HG03469 (cell line): ENCODE measurements at regions not wholly inside any gene's neighbourhood (a gene's known extent, or its start where the extent isn't known, plus 50 kb on each side); places are given as distances from the start of the nearest gene placed in this dataset.
A peak's percentile ranks its signal among the peaks of the same experiment; 100 is the strongest.
"Not testable (repeated sequence)": the region's sequence is repeated elsewhere in the genome, so short reads cannot be mapped to it uniquely, and the experiment has no call there.

ENCODE experiments used
- ATAC-seq: cut with Tn5 transposase; IDR thresholded peaks from one replicate; pipeline ENCODE4 v1.9.1; 2021; ENCODE audit warnings: mild to moderate bottlenecking, moderate library complexity, moderate number of reproducible peaks; ENCODE audit not compliant: unreplicated experiment

DNA sequence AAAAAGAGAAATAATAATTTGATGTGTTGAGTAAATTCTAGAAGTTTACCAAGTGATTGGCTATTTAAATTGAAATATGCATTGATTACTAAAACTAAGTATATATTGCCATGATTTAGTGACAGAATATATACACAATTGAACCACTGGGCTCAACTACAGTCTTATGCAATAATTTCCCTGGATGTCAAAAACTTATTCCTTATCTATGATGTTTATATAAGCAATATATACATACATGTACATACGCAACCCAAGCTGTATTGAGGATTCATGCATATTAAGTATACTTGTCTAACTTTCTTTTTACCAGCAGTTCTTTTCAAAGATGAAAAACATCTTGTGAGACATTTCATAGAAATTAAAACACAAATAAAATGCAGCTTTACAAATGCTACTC is 165.8 kb downstream of the ZIC4 start:
- ATAC-seq: no peak

DNA sequence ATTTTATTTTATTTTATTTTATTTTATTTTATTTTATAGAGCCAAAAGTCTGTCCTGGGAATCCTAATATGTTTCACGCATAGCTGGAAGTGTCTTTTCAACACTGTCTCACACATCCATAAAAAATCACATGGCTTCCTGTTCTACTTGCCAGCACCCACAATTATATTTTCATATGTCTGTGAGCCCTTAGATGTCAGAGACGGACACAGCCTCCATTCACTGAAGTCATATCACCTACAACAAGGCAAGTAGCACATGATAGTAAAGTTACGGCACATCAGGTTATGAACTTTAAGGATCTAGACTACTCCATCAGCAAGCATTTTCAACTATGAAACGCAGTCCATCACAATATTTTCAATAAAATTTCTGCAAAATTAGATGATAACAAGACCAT is 168.4 kb downstream of the ZIC4 start:
- ATAC-seq: no peak

DNA sequence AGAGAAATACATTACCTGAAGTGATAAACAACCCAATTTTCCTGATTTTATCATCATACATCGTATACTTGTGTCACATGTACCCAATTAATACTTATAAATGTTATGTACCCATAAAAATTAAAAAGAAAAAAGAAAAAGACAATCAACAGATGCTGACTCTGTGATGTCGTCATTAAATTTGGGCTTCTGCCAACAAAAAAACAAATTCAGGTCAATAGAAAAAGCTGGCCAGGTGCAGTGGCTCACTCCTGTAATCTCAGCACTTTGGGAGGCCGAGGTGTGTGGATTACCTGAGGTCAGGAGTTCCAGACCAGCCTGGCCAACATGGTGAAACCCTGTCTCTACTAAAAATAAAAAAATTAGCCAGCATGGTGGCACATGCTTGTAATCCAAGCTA is 174.4 kb downstream of the ZIC4 start:
- not testable (repeated sequence) for ATAC-seq

DNA sequence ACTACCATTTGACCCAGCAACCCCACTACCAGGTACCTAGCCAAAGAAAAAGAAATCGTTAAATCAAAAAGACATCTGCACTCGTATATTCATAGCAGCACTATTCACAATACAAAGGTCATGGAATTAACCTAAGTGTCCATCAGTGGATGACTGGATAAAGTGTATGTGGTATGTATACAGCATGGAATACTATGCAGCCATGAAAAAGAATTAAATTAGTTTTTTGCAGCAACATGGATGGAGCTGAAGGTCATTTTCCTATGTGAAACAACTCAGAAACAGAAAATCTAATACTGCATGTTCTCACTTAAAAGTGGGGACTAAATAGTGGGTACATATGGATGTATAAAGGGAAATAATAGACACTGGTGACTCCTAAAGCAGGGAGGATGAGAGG is 175.2 kb downstream of the ZIC4 start:
- no peak for ATAC-seq

DNA sequence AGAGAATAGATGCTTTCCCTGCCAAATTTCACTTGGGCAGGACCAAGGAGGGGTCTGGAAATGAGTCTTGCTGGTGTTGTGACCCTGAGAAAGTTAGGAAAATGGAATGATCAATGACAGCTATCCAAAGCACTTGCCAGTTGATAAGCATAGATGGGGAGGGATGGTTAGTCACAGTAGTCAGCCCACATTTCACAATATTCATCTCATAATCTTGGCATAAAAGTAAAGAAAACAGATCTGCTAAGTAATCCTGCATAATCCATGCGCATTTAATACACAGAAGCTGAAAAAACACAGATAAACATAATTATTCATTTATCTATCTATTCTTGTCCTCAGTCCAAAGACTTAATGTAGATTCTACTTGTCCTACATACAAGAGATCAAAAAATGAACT is 184.1 kb downstream of the ZIC4 start:
- ATAC-seq: no peak

DNA sequence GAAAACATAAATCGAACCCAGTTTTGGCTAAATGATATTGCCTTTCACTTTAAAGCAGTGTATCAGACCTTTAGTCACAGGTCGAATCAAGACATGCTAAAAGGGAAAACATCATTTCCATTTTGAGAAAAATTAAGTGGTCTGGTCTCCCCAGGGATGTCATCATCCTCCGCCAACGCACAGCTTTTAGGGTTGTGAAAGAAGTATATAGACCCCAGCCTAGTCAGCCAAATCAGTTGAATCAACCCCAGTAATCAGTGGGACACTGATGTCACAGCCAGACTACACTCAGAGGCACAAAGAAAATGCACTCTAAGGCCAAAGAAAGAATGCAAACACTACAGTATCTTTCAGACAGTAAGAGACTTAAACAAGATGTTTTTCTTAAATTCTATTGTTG is 187.4 kb downstream of the ZIC4 start:
- ATAC-seq: no peak

DNA sequence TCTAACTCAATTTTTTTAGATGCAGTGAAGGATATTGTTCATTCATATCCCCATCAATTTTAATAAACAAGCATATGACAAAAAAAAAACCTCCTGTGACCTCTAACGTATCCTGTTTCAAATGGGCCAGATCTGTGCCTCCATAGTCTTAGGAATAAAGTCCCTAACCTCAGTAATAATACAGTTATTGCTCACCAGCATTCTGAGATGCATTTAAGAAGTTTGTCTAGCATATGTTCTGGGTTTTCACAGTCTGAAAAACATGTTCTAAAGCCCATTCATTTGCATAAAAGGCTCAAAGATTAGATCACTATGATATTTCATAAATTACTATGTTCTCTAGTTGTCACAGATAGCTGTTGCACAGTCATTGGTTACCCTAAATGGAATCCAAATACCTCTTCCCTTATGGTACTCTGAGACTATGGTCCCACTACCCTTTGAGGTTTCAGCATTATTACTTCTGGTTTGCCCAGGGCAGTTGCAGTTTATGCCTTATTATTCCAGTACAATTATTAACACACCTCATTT is 190.1 kb downstream of the ZIC4 start:
- ATAC-seq: peak; percentile 24

DNA sequence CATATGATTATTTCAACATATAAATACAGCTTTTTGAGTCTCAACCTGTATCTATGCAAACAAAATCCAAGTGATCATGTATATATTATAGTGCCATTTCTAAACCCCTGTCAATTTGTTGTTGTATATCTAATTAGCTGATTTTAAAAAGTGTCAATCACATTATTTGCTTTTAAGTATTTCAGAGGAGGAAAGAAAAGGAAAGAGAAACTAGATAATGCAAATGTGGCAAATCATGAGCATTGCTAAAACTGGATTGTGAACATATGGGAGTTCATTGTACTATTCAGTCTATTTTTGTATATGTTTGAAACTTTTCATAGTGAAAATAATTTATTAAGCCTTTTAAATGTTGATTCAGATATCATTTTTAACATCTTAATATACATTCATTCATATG is 190.7 kb downstream of the ZIC4 start:
- peak; percentile 46 for ATAC-seq

DNA sequence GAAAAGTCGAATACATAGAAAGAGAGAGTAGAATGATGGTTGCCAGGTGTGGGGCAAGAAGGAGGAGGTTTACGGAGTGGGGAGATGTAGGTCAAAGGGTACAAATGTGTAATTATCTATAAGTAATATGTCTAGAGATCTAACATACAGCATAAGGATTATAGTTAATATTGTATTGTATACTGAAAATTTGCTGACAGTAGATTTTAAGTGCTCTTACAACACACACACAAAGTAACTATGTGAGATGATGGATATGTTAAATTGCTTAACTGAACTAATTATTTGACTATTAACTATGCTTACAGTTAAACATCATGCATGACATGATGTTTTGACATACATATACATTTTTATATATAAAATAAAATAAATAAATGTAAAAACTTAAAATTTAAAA is 192.7 kb downstream of the ZIC4 start:
- no peak for ATAC-seq

DNA sequence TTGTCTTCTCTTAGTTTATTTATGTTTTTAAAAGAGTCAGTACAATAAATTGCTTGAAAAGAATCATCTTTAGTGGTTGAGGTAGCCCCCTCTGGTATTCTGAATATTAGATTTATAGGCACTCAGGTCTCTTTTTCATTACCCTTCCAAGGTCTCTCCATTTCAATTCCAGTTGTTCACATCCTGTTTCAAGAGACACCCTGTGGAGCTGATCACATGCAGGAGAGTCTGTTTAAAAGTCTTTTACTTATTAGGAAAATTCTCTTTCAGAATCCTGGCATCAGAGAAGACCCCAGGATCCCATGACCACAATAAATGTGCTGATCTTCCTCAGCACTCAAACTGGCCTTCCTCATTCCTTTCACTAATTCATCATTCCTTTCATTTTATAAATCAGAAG is 195.7 kb downstream of the ZIC4 start:
- no peak for ATAC-seq

DNA sequence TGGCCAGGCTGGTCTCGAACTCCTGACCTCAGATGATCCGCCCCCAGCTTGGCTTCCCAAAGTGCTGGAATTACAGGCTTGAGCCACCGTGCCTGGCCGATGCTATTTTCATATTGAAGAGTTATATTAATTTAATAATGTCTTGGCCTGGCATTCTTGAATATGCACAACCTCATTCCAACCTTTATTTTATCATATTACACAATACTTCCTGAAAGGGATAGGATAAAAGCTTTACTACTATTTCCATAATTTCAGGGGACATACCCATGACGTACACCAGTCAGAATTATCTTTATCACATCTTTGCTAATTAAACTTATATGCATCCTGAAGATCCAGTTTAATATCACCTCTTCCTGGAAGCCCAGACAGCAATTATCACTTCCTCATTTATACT is 205.3 kb downstream of the ZIC4 start:
- no peak for ATAC-seq

DNA sequence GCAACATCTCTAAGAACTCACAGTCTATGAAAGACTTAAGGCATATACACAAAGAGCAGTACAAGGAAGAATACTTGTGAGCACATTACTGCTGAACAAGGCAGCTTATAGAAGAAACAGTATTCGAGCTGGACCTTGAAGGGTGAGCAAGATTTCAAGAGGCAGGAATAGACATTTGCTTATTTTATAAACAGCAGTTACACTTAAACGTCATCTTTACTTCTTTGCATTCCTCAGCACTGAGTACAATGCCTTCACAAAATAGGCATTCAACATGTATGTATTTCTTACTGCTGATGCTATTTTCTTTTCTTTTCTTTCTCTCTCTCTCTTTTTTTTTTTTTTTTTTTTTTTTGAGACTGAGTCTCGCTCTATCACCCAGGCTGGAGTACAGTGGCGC is 205.8 kb downstream of the ZIC4 start:
- ATAC-seq: no peak

DNA sequence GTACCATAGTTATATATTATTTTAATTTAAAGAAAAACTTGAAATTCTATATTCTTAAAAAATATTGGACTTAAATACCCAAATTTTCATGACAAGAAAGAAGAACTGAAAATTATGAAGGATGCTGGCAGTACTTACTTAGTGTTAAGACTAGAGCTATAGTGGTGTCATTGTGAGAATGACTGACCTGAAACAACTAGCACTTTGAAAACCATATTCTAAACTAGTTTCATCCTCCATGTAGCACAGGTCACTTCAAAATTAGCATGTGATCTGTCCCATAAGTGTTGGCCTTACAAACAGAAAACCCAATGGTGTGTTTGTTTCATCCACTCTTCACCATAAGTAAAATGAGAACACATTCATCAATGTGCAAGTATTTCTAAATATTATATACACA is 208.6 kb downstream of the ZIC4 start:
- no peak for ATAC-seq

DNA sequence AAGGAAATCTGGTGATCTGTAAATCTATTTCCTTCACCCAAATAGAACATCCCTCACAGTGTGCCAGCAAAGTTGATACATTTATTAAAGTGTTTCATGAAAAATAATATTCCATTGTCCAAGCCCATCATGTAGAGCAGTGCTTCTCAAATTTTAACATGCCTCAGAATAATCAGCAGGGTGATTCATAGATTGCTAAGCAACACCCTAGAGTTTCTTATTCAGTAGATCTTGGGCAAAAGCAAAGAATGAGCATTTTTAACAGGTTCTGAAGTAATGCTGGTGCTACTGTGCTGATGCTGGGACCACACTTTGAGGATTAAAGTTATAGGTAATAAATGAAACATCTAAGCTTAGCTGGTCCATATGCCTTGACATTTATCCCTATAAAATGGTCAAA is 210.5 kb downstream of the ZIC4 start:
- ATAC-seq: no peak

DNA sequence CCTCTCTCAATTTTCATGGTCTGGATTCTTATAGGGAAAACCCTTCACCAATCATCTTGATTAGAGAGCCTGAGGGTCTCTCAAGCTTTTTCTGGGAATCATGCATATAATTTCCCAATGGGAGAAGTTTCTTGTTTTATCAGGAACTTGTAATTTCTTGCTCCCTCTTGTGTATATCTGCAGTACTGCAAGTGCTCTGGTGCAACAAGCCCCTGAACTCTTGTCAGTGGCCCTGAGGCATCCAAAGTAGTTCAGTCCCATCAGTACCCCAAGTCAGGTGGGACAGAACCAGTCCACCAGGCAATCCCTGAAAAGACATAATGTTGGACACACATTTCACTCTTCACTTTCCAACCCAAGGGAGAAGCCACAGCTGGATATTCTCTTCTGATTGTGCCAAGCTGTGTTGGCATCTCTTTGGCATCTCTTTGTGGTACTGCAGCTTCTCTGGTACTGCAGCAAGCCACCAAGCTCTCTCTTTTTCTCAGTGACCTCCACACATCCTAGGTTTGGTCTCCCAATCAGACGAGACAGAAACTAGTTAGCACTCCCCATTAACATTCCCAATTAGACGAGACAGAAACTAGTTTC is 214.5 kb downstream of the ZIC4 start:
- peak; percentile 61 for ATAC-seq

DNA sequence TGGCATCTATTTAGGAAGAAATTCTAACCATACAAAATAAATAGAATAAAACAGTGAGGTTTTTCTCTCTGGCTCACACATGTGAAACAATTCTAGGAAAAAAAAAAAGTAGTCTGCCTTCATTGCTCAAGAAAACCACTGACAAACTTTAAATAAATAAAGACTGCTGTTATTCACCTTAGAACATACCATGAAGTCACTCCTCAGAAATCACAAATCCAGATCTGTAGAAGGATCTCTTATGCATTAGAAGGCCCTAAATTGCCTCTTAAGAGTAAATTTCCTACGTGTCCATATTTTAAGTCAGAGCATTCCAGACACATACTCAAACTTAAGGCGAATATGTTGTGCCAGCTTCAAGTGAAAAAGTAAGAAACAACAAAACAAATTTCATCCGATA is 217.3 kb downstream of the ZIC4 start:
- no peak for ATAC-seq

DNA sequence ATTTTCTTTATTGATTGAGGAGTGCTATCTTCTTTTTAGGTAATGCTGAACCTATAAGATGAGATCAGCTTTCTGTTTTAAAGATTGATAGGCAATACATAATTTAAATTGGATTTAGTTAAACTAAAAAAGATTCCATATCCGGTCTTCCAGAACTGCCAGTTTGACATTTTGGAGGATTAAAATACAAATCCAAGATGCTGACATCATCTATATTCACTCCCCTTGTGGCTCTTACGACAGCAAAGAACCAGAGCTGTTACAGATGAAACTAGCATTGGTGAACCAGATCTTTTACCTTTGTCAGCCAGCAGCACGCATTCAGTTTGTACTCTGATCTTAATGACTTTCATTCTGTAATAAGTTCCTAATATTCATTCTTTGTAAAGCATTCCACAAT is 218.7 kb downstream of the ZIC4 start:
- no peak for ATAC-seq

DNA sequence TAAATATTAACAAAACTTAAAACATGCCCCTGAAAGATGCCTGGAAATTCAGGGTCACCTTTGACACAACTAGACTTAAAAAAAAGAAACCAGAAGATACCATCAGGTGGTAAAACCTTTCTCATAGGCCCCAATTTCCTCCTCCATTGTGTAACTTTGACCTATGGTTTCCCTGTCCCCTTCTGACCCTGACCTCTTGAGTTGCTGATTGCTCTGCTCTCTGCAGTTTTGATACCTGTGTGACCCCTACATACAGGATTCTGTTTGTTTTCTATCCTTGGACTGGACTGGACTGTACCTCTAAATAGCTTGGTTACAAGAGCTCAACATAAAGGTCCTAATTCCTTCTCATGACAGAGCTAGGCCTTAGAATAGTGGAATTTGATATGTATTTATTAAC is 220.6 kb downstream of the ZIC4 start:
- ATAC-seq: no peak

DNA sequence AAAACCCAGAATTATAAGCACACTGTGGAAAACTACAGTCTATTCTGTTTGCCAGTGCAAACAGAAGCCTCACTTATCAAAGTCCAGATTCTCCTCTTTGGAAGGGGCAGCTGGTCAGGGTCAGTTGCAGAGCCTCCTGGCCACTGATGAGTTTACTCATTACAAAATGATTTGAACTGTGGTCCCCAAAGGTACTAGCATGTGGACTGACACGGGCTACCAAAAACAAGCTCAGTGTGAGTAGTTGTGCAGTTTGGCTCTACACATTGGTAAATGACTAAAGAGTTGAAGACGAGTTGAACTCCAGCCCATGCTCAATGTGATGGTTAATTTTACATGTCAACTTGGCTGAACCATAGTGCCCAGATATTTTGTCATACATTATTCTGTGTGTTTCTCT is 221.5 kb downstream of the ZIC4 start:
- ATAC-seq: no peak

DNA sequence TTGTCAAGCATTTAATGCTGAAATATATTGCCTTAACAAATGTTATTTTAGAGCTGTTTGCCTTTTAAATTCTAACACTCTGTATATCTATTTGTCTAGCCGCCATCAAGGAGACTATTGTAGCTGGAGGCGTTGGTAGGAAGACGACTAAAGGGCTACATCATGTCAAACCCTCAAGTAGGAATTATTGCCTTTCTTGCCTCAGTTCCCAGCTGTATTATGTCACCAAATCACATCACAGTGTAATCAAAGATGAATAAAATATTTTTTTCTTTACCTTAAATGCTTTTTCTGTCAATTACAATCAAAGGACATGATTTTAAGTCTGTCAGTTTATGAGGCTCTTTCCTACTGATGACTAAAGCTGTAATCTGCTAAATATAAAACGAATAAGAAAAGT is 233.1 kb downstream of the ZIC4 start:
- no peak for ATAC-seq

DNA sequence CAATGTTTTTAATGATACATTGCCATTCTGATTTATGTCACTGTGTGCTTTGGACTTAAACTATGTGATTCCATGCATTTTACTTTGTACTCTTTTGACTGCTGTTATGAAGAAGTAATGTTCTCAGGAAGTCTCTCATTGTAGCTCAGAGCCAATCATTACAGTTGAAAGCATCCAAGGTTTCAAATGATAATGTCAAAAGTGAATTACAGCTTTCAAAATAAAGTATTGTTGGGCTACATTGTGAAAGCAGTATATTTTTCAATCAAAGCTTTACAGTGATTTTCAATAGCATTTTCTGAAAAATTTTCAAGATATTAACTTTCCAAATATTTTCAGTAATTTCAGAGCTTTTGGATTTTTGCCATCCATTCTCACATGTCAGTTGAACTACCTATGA is 243.6 kb downstream of the ZIC4 start:
- no peak for ATAC-seq

DNA sequence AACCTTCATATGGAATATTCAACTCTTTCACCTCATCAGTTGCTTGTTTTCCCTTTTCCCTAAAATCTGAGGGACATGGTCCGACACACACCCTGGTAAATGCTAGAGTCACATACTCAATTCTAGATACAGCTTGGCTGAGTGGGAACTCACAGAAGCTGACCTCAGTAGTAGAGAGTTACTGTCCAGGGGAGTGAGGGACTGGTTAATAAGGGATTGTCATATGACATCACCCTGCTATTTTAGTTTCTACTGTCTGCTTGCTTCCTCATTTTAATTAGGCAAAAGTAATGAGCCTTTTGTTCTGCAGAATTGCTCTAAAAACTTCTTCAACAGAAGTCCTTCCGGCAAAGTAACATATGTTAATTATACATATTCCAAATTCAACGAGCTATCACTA is 244.5 kb downstream of the ZIC4 start:
- no peak for ATAC-seq

DNA sequence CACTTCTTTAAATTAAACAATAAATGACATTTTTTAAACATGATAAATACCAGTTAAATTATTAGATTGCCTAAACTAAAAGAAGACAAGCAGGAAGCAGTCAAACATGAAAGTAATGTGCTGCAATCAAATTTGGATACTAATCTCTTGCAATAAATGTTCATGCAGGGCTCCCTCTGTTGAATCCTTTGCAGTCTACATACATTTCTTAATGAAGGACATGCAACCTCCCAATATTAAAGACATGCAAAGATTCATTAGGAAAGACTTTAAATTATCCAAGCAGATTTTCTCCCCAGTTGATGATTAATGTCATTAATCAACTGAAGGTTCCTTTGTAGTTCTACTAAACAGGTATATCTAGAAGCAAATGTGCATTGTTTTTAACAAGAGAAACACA is 245.4 kb downstream of the ZIC4 start:
- no peak for ATAC-seq
